Kidney (tissue), 13 donors: ENCODE measurements at regions not wholly inside any gene's neighbourhood (a gene's known extent, or its start where the extent isn't known, plus 50 kb on each side); places are given as distances from the start of the nearest gene placed in this dataset.

ENCODE experiments used
- DNase-seq, 5 donors: peaks; one replicate each; pipeline ENCODE4 v3.0.0-alpha.2; 2013 to 2020
- FAIRE-seq: peaks from 2 replicates; lab custom pipeline; 2012; peaks lifted over from hg19 to GRCh38; lab: Jason Lieb, UNC
- H3K27ac ChIP-seq, 2 donors: one replicate each; pipeline ENCODE4 v1.7.0; 2013; ENCODE audit warnings: low read depth in 2 of 2, low read length in 2 of 2, inconsistent platforms in 1 of 2
- H3K27me3 ChIP-seq: one replicate; pipeline ENCODE4 v1.7.1; 2013; ENCODE audit warnings: low read length, inconsistent platforms; ENCODE audit not compliant: control insufficient read depth, insufficient read depth
- H3K36me3 ChIP-seq, 3 donors: one replicate each; pipeline versions ENCODE4 v1.7.0 to v1.7.1; 2013; ENCODE audit warnings: low read length in 3 of 3, control low read depth in 1 of 3, inconsistent platforms in 1 of 3; ENCODE audit not compliant: insufficient read depth in 3 of 3, control insufficient read depth in 2 of 3
- H3K4me1 ChIP-seq, 3 donors: one replicate each; pipeline versions ENCODE4 v1.7.0 to v1.7.1; 2013; ENCODE audit warnings: low read length in 3 of 3, inconsistent platforms in 1 of 3, low read depth in 1 of 3; ENCODE audit not compliant: control insufficient read depth in 2 of 3, insufficient read depth in 2 of 3
- H3K4me3 ChIP-seq, 3 donors: one replicate each; pipeline versions ENCODE4 v1.7.0 to v1.8.1; 2013; ENCODE audit warnings: low read length in 3 of 3, control low read depth in 1 of 3, inconsistent platforms in 1 of 3
- H3K9ac ChIP-seq, 3 donors: one replicate each; pipeline versions ENCODE4 v1.7.0 to v1.7.1; 2013; ENCODE audit warnings: low read length in 3 of 3, control low read depth in 1 of 3, inconsistent platforms in 1 of 3
- H3K9me3 ChIP-seq, 3 donors: one replicate each; pipeline versions ENCODE4 v1.7.0 to v1.7.1; 2013; ENCODE audit warnings: low read length in 3 of 3, control low read depth in 1 of 3, inconsistent platforms in 1 of 3; ENCODE audit not compliant: control insufficient read depth in 2 of 3, insufficient read depth in 1 of 3
- CTCF ChIP-seq: IDR thresholded peaks from 3 replicates; pipeline ENCODE4 v1.5.1; 2012; ENCODE audit warnings: mild to moderate bottlenecking, moderate library complexity, borderline replicate concordance; ENCODE audit not compliant: insufficient read depth; ENCODE audit errors: extremely low read depth
- intact Hi-C: fragments of 100-400 bp; cut with DNase I; formaldehyde crosslinking; loops from one replicate; pipeline ENCODE4 v1.11.1; 2022
- donor health status: control.
- donor health status: control.
- donor health status: control.
- donor health status: control.
- donor health status: control.
- donor health status: DM: yes; HTN: yes; CAD: no.
- donor health status: Normal renal cell carcinoma (clear cell type).

GRCh38 chr15:57875347-57875746, 168.8 kb downstream of the POLR2M start:
- H3K9ac ChIP-seq, result no peak overlapping the region
- FAIRE-seq (no peak), DNase-seq (no peak)
- H3K4me3 ChIP-seq, result no peak overlapping the region
- H3K9me3 ChIP-seq, result peaks cover 0 to 3% (median 0%) of the 10 kb centered on the region in 3 donors
- H3K36me3 ChIP-seq, result no peaks in the 10 kb centered on the region
- no peaks in the 10 kb centered on the region for H3K4me1 ChIP-seq
- no peak overlapping the region for H3K27ac ChIP-seq
- H3K27me3 ChIP-seq, result no peaks in the 10 kb centered on the region
- TF ChIP-seq CTCF, result no peak
- intact Hi-C loops, result no loop called here

DNA sequence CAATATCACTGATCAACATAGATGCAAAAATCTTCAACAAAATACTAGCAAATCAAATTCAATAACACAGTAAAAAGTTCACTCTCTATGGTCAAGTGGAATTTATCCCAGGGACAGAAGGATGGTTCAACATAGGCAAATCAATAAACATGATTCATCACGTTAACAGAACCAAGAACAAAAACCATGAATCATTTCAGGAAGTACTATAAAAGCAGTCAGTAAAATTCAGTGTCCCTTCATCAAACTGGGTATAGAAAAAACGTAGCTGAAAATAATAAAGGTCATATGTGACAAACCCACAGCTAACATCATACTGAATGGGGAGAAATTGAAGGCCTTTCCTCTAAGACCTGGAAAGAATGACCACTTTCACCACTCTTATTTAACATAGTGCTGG, 172.1 kb downstream of the POLR2M start:
- Histone ChIP-seq H3K36me3 (no peaks in the 10 kb centered on the region), H3K4me1 (no peaks in the 10 kb centered on the region), H3K9ac (no peak overlapping the region), H3K9me3 (peaks cover 0 to 3% (median 0%) of the 10 kb centered on the region in 3 donors), H3K27ac (no peak overlapping the region), H3K27me3 (no peaks in the 10 kb centered on the region), H3K4me3 (no peak overlapping the region)
- DNase-seq, result no peak
- no peak for TF ChIP-seq CTCF
- no peak for FAIRE-seq
- intact Hi-C loops, result no loop called here

DNA sequence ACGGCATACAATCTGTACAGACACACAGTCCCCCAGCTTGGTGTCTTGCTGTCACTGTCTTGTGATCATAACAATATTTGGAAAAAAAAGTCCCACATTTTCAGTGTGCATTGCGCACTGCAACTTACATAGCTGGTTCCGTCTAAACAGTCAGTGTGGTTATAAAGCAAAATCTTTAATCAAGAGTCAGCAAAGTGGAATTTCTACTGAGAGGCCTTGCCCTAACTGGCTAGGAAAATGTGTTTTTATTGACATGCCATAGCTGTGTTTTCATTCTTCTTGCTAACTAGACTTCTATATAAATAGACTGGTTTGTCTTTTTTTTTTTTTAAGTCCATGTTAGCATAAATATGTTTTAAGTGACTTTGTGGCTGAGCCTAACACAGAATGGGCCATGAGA, 174.8 kb downstream of the POLR2M start:
- no peaks in the 10 kb centered on the region for H3K4me1 ChIP-seq
- no peak overlapping the region for H3K9ac ChIP-seq
- no peak overlapping the region for H3K4me3 ChIP-seq
- no peaks in the 10 kb centered on the region for H3K27me3 ChIP-seq
- no peak overlapping the region for H3K27ac ChIP-seq
- no peaks in the 10 kb centered on the region for H3K9me3 ChIP-seq
- intact Hi-C loops, result no loop called here
- H3K36me3 ChIP-seq, result no peaks in the 10 kb centered on the region
- TF ChIP-seq CTCF, result no peak
- FAIRE-seq (no peak), DNase-seq (no peak)

DNA sequence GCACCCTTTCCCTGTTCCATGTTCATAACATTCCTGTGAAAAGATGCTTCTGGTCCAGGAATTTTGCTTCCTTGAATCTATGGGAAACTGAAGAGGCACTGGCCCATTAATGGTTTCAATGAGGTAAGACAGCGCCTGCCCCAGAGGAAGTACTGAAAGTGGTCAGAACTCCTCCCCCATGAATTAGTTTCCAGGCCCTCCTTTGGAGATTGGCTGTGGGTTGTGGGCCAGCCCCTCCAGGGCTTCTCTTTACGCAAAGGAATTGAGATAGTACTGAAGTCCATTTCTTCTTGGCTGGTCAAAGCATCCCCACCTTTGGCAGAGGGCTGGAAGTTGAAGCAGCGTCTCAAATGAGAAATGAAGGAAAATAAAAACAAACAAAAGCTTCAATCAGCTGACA, 175.5 kb downstream of the POLR2M start:
- H3K4me1 ChIP-seq, result no peaks in the 10 kb centered on the region
- no peaks in the 10 kb centered on the region for H3K36me3 ChIP-seq
- H3K9me3 ChIP-seq, result no peaks in the 10 kb centered on the region
- H3K27ac ChIP-seq, result no peak overlapping the region
- intact Hi-C loops, result no loop called here
- no peak for FAIRE-seq
- DNase-seq, result no peak
- no peak overlapping the region for H3K4me3 ChIP-seq
- no peaks in the 10 kb centered on the region for H3K27me3 ChIP-seq
- no peak overlapping the region for H3K9ac ChIP-seq
- no peak for TF ChIP-seq CTCF
